H1 (cell line): ENCODE measurements at regions not wholly inside any gene's neighbourhood (a gene's known extent, or its start where the extent isn't known, plus 50 kb on each side); places are given as distances from the start of the nearest gene placed in this dataset.

Experiments
- BACH1 ChIP-seq: IDR thresholded peaks from 2 replicates; pipeline ENCODE4 v1.6.1; 2012; ENCODE audit warnings: low read length, improper control_type of control experiment
- CREB1 ChIP-seq: IDR thresholded peaks from 2 replicates; pipeline ENCODE4 v1.6.1; 2012; ENCODE audit warnings: inconsistent platforms
- CTBP2 ChIP-seq: IDR thresholded peaks from 2 replicates; pipeline ENCODE4 v1.7.0; 2011; ENCODE audit warnings: borderline replicate concordance, mild to moderate bottlenecking, moderate library complexity, mixed read lengths, low read length; ENCODE audit not compliant: insufficient read depth, insufficient read length
- NRF1 ChIP-seq: IDR thresholded peaks from 2 replicates; pipeline ENCODE4 v1.6.1; 2011; ENCODE audit warnings: mild to moderate bottlenecking, low read depth, low read length, improper control_type of control experiment
- POLR2AphosphoS5 ChIP-seq: IDR thresholded peaks from 2 replicates; pipeline ENCODE4 v1.6.1; 2011; ENCODE audit warnings: low read depth, low read length
- SIRT6 ChIP-seq: IDR thresholded peaks from one replicate; pipeline ENCODE4 v1.7.1; 2012; ENCODE audit warnings: low read length, inconsistent platforms
- SUZ12 ChIP-seq: fragments of 200-600 bp; sonication (generic); IDR thresholded peaks from 2 replicates; pipeline ENCODE4 v1.6.1; 2012; ENCODE audit warnings: mild to moderate bottlenecking, inconsistent platforms, low read length, moderate library complexity, mixed read lengths
- TAF1 ChIP-seq: IDR thresholded peaks from 2 replicates; pipeline ENCODE4 v1.6.1; 2011; ENCODE audit warnings: mild to moderate bottlenecking, low read depth, low read length
- TBP ChIP-seq: IDR thresholded peaks from 2 replicates; pipeline ENCODE4 v1.6.1; 2011; ENCODE audit warnings: low read depth, low read length, improper control_type of control experiment
- TCF12 ChIP-seq: IDR thresholded peaks from 2 replicates; pipeline ENCODE4 v1.6.1; 2011; ENCODE audit warnings: low read depth, mild to moderate bottlenecking, low read length
- TF ChIP-seq, protein P1 (sequence below): fragments of 300-600 bp; sonication (generic); IDR thresholded peaks from 2 replicates; pipeline ENCODE4 v1.7.1; 2012; ENCODE audit warnings: low read length, moderate library complexity, mild to moderate bottlenecking, inconsistent platforms; ENCODE audit not compliant: insufficient replicate concordance
- TF ChIP-seq, protein P2 (sequence below): IDR thresholded peaks from 2 replicates; pipeline ENCODE4 v1.6.1; 2011; ENCODE audit warnings: low read depth, mild to moderate bottlenecking, low read length; ENCODE audit not compliant: insufficient read depth
- TF ChIP-seq, protein P3 (sequence below): IDR thresholded peaks from 2 replicates; pipeline ENCODE4 v1.6.1; 2012; ENCODE audit warnings: inconsistent platforms

DNA sequence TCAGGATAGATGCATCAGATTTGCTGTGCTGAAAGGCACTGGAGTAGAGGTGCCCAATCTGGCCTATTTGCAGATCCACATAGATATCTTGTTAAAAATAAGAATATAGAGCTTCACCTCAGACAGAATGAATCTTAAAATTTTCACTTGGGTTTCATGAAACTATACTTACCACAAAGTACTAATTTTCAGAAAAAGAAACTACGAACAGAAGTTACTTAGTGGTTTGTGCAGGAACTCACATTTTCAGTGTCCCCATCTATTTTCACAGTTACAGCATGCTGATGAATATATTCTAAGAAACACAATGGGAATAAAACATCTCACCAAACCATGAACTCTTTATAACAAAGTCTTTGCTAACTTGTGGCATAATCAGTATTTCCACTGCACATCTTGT, 449.4 kb downstream of the RERGL start (continued):
- TF ChIP-seq, protein P1, sequence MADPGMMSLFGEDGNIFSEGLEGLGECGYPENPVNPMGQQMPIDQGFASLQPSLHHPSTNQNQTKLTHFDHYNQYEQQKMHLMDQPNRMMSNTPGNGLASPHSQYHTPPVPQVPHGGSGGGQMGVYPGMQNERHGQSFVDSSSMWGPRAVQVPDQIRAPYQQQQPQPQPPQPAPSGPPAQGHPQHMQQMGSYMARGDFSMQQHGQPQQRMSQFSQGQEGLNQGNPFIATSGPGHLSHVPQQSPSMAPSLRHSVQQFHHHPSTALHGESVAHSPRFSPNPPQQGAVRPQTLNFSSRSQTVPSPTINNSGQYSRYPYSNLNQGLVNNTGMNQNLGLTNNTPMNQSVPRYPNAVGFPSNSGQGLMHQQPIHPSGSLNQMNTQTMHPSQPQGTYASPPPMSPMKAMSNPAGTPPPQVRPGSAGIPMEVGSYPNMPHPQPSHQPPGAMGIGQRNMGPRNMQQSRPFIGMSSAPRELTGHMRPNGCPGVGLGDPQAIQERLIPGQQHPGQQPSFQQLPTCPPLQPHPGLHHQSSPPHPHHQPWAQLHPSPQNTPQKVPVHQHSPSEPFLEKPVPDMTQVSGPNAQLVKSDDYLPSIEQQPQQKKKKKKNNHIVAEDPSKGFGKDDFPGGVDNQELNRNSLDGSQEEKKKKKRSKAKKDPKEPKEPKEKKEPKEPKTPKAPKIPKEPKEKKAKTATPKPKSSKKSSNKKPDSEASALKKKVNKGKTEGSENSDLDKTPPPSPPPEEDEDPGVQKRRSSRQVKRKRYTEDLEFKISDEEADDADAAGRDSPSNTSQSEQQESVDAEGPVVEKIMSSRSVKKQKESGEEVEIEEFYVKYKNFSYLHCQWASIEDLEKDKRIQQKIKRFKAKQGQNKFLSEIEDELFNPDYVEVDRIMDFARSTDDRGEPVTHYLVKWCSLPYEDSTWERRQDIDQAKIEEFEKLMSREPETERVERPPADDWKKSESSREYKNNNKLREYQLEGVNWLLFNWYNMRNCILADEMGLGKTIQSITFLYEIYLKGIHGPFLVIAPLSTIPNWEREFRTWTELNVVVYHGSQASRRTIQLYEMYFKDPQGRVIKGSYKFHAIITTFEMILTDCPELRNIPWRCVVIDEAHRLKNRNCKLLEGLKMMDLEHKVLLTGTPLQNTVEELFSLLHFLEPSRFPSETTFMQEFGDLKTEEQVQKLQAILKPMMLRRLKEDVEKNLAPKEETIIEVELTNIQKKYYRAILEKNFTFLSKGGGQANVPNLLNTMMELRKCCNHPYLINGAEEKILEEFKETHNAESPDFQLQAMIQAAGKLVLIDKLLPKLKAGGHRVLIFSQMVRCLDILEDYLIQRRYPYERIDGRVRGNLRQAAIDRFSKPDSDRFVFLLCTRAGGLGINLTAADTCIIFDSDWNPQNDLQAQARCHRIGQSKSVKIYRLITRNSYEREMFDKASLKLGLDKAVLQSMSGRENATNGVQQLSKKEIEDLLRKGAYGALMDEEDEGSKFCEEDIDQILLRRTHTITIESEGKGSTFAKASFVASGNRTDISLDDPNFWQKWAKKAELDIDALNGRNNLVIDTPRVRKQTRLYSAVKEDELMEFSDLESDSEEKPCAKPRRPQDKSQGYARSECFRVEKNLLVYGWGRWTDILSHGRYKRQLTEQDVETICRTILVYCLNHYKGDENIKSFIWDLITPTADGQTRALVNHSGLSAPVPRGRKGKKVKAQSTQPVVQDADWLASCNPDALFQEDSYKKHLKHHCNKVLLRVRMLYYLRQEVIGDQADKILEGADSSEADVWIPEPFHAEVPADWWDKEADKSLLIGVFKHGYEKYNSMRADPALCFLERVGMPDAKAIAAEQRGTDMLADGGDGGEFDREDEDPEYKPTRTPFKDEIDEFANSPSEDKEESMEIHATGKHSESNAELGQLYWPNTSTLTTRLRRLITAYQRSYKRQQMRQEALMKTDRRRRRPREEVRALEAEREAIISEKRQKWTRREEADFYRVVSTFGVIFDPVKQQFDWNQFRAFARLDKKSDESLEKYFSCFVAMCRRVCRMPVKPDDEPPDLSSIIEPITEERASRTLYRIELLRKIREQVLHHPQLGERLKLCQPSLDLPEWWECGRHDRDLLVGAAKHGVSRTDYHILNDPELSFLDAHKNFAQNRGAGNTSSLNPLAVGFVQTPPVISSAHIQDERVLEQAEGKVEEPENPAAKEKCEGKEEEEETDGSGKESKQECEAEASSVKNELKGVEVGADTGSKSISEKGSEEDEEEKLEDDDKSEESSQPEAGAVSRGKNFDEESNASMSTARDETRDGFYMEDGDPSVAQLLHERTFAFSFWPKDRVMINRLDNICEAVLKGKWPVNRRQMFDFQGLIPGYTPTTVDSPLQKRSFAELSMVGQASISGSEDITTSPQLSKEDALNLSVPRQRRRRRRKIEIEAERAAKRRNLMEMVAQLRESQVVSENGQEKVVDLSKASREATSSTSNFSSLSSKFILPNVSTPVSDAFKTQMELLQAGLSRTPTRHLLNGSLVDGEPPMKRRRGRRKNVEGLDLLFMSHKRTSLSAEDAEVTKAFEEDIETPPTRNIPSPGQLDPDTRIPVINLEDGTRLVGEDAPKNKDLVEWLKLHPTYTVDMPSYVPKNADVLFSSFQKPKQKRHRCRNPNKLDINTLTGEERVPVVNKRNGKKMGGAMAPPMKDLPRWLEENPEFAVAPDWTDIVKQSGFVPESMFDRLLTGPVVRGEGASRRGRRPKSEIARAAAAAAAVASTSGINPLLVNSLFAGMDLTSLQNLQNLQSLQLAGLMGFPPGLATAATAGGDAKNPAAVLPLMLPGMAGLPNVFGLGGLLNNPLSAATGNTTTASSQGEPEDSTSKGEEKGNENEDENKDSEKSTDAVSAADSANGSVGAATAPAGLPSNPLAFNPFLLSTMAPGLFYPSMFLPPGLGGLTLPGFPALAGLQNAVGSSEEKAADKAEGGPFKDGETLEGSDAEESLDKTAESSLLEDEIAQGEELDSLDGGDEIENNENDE = no peak
- TF ChIP-seq TBP = no peak
- TF ChIP-seq BACH1 = no peak
- TF ChIP-seq TAF1 = no peak
- no peak for TF ChIP-seq SUZ12
- TF ChIP-seq POLR2AphosphoS5 = no peak
- TF ChIP-seq TCF12 = no peak
- TF ChIP-seq CREB1 = no peak
- no peak for TF ChIP-seq CTBP2
- TF ChIP-seq, protein P2, sequence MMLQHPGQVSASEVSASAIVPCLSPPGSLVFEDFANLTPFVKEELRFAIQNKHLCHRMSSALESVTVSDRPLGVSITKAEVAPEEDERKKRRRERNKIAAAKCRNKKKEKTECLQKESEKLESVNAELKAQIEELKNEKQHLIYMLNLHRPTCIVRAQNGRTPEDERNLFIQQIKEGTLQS = no peak
- TF ChIP-seq, protein P3, sequence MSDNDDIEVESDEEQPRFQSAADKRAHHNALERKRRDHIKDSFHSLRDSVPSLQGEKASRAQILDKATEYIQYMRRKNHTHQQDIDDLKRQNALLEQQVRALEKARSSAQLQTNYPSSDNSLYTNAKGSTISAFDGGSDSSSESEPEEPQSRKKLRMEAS = no peak
- no peak for TF ChIP-seq SIRT6
- TF ChIP-seq NRF1 = no peak
